Fibroblast of lung (primary cell): ENCODE measurements at regions not wholly inside any gene's neighbourhood (a gene's known extent, or its start where the extent isn't known, plus 50 kb on each side); places are given as distances from the start of the nearest gene placed in this dataset.

Experiments
- DNase-seq, 2 donors: peaks; one replicate each; pipeline versions ENCODE4 v3.0.0 to v3.0.0-alpha.2; 2010; ENCODE audit warnings: low read depth in 2 of 2
- H2AFZ ChIP-seq: 2 replicates; pipeline ENCODE4 v1.5.1; 2012; ENCODE audit warnings: low read length, control low read depth, inconsistent platforms
- H3K27ac ChIP-seq: 2 replicates; pipeline ENCODE4 v1.5.1; 2011; ENCODE audit warnings: low read length, control low read depth; ENCODE audit not compliant: insufficient read depth
- H3K27me3 ChIP-seq: 2 replicates; pipeline ENCODE4 v1.5.1; 2011; ENCODE audit warnings: mild to moderate bottlenecking, low read length; ENCODE audit not compliant: control insufficient read depth, insufficient read depth
- H3K36me3 ChIP-seq: 2 replicates; pipeline ENCODE4 v1.5.1; 2011; ENCODE audit warnings: low read length; ENCODE audit not compliant: control insufficient read depth, insufficient read depth
- H3K4me1 ChIP-seq: 2 replicates; pipeline ENCODE4 v1.5.1; 2011; ENCODE audit warnings: low read length; ENCODE audit not compliant: control insufficient read depth, insufficient read depth; ENCODE audit errors: extremely low read depth
- H3K4me2 ChIP-seq: 2 replicates; pipeline ENCODE4 v1.5.1; 2011; ENCODE audit warnings: low read length, control low read depth; ENCODE audit not compliant: insufficient read depth; ENCODE audit errors: extremely low read depth
- H3K4me3 ChIP-seq, 4 experiments: fragments of 200-600 bp in 1 of 4; sonication (generic) in 1 of 4; replicated peaks in 1 of 4; 2 replicates each; pipeline ENCODE4 v1.5.1; 2011 to 2016; ENCODE audit warnings: low read length in 4 of 4, low read depth in 3 of 4, mild to moderate bottlenecking in 3 of 4, control low read depth in 2 of 4, inconsistent platforms in 1 of 4, mixed read lengths in 1 of 4; ENCODE audit not compliant: insufficient read depth in 1 of 4; ENCODE audit errors: control extremely low read depth in 1 of 4
- H3K79me2 ChIP-seq: 2 replicates; pipeline ENCODE4 v1.5.1; 2012; ENCODE audit warnings: mild to moderate bottlenecking, low read length, inconsistent platforms; ENCODE audit not compliant: control insufficient read depth, insufficient read depth
- H3K9ac ChIP-seq: 2 replicates; pipeline ENCODE4 v1.5.1; 2011; ENCODE audit warnings: mild to moderate bottlenecking, low read length, control low read depth; ENCODE audit not compliant: insufficient read depth
- H3K9me3 ChIP-seq: 2 replicates; pipeline ENCODE4 v1.5.1; 2012; ENCODE audit warnings: low read depth, low read length; ENCODE audit not compliant: control insufficient read depth, insufficient read depth
- H4K20me1 ChIP-seq: 2 replicates; pipeline ENCODE4 v1.5.1; 2011; ENCODE audit warnings: low read length; ENCODE audit not compliant: control insufficient read depth, insufficient read depth; ENCODE audit errors: extremely low read depth
- CTCF ChIP-seq, 2 donors: IDR thresholded peaks in 1 of 2; conservative IDR thresholded peaks in 1 of 2; 1 replicate in 1 of 2; 2 replicates in 1 of 2; pipeline ENCODE4 v1.5.1; 2011 to 2012; ENCODE audit warnings: low read length in 2 of 2, control low read depth in 1 of 2, inconsistent platforms in 1 of 2, low read depth in 1 of 2, mild to moderate bottlenecking in 1 of 2
- EZH2 ChIP-seq: IDR thresholded peaks from 2 replicates; pipeline ENCODE4 v1.5.1; 2012; ENCODE audit warnings: low read length, control low read depth, mild to moderate bottlenecking; ENCODE audit errors: missing control alignments

- Histone ChIP-seq H3K9ac (no peak overlapping the region), H3K9me3 (no peaks in the 10 kb centered on the region), H4K20me1 (no peaks in the 10 kb centered on the region), H3K4me2 (no peak overlapping the region), H2AFZ (no peak overlapping the region), H3K4me3 (no peak overlapping the region), H3K4me1 (peaks cover 17% of the 10 kb centered on the region), H3K27me3 (no peaks in the 10 kb centered on the region), H3K27ac (no peak overlapping the region), H3K36me3 (no peaks in the 10 kb centered on the region), H3K79me2 (no peaks in the 10 kb centered on the region)
- TF ChIP-seq CTCF (conservative IDR thresholded peaks at IDR 0.05 in 1 of 2, IDR thresholded peaks at IDR 0.05 in 1 of 2; ENCODE audit: low read depth in 1 of 2, low read length in 2 of 2) (no peak), EZH2 (no peak)
- DNase-seq = no peak
These were observed 428.9 kb downstream of the LPIN1 start for GRCh38 chr2:12175323-12175722.

- Histone ChIP-seq H3K4me2 (peak overlapping the region; percentile 8), H3K9me3 (no peaks in the 10 kb centered on the region), H3K36me3 (no peaks in the 10 kb centered on the region), H3K4me3 (no peak overlapping the region), H3K9ac (no peak overlapping the region), H3K27me3 (no peaks in the 10 kb centered on the region), H2AFZ (no peak overlapping the region), H3K4me1 (peaks cover 13% of the 10 kb centered on the region), H4K20me1 (no peaks in the 10 kb centered on the region), H3K79me2 (no peaks in the 10 kb centered on the region), H3K27ac (no peak overlapping the region)
- peak; percentile 73 to 82 for DNase-seq
- TF ChIP-seq CTCF (conservative IDR thresholded peaks at IDR 0.05 in 1 of 2, IDR thresholded peaks at IDR 0.05 in 1 of 2; ENCODE audit: low read depth in 1 of 2, low read length in 2 of 2) = no peak
- no peak for TF ChIP-seq EZH2
These were observed 430.4 kb downstream of the LPIN1 start for GRCh38 chr2:12176623-12177454.

GRCh38 chr2:12177455-12178288 lies 431.2 kb downstream of the LPIN1 start:
- Histone ChIP-seq H3K79me2 (no peaks in the 10 kb centered on the region), H3K27me3 (no peaks in the 10 kb centered on the region), H3K4me3 (no peak overlapping the region), H3K9me3 (no peaks in the 10 kb centered on the region), H3K4me2 (peak overlapping the region; percentile 33), H4K20me1 (no peaks in the 10 kb centered on the region), H2AFZ (no peak overlapping the region), H3K27ac (peak overlapping the region; percentile 22), H3K4me1 (peaks cover 13% of the 10 kb centered on the region), H3K36me3 (no peaks in the 10 kb centered on the region), H3K9ac (no peak overlapping the region)
- peak; percentile 32 to 84 for DNase-seq
- no peak for TF ChIP-seq EZH2
- TF ChIP-seq CTCF (conservative IDR thresholded peaks at IDR 0.05 in 1 of 2, IDR thresholded peaks at IDR 0.05 in 1 of 2; ENCODE audit: low read depth in 1 of 2, low read length in 2 of 2) = no peak
